Dermis blood vessel endothelial cell (primary cell): ENCODE measurements at regions not wholly inside any gene's neighbourhood (a gene's known extent, or its start where the extent isn't known, plus 50 kb on each side); places are given as distances from the start of the nearest gene placed in this dataset.

Source experiments
- DNase-seq: peaks from one replicate; pipeline ENCODE4 v3.0.0; 2010

GRCh38 chr5:88613051-88613450, 269.9 kb downstream of the MEF2C start:
- no peak for DNase-seq

- no peak for DNase-seq
These were observed 272.4 kb downstream of the MEF2C start for GRCh38 chr5:88610586-88610985.

- no peak for DNase-seq
These were observed 275.5 kb downstream of the MEF2C start for GRCh38 chr5:88607492-88607891.

- no peak for DNase-seq
These were observed 276.4 kb downstream of the MEF2C start for GRCh38 chr5:88606626-88607025.

GRCh38 chr5:88606173-88606572, 276.8 kb downstream of the MEF2C start:
- DNase-seq, result no peak

GRCh38 chr5:88602584-88602983, 280.4 kb downstream of the MEF2C start:
- DNase-seq, result peak; percentile 8

GRCh38 chr5:88594441-88594840, 288.5 kb downstream of the MEF2C start:
- DNase-seq, result no peak

- DNase-seq, result no peak
These were observed 294.4 kb downstream of the MEF2C start for GRCh38 chr5:88588609-88589008.

- no peak for DNase-seq
These were observed 299.5 kb downstream of the MEF2C start for GRCh38 chr5:88583471-88583870.

GRCh38 chr5:88558366-88558765, 289.7 kb upstream of the TMEM161B start:
- DNase-seq, result peak; percentile 39

- no peak for DNase-seq
These were observed 289.2 kb upstream of the TMEM161B start for GRCh38 chr5:88557881-88558280.

- DNase-seq, result no peak
These were observed 288.5 kb upstream of the TMEM161B start for GRCh38 chr5:88557131-88557530.

- DNase-seq, result no peak
These were observed 287.8 kb upstream of the TMEM161B start for GRCh38 chr5:88556406-88556805.

- DNase-seq, result no peak
These were observed 287.0 kb upstream of the TMEM161B start for GRCh38 chr5:88555674-88556073.

GRCh38 chr5:88553986-88554385, 285.3 kb upstream of the TMEM161B start:
- no peak for DNase-seq

GRCh38 chr5:88553136-88553875, 284.7 kb upstream of the TMEM161B start:
- no peak for DNase-seq

GRCh38 chr5:88552426-88552825, 283.8 kb upstream of the TMEM161B start:
- DNase-seq, result no peak

GRCh38 chr5:88551724-88552345, 283.2 kb upstream of the TMEM161B start:
- no peak for DNase-seq

GRCh38 chr5:88550736-88551135, 282.1 kb upstream of the TMEM161B start:
- DNase-seq, result no peak

GRCh38 chr5:88548136-88548805, 279.6 kb upstream of the TMEM161B start:
- DNase-seq, result no peak

- no peak for DNase-seq
These were observed 276.7 kb upstream of the TMEM161B start for GRCh38 chr5:88545338-88545737.

- no peak for DNase-seq
These were observed 276.0 kb upstream of the TMEM161B start for GRCh38 chr5:88544671-88545070.

- no peak for DNase-seq
These were observed 275.5 kb upstream of the TMEM161B start for GRCh38 chr5:88544136-88544645.

- no peak for DNase-seq
These were observed 274.1 kb upstream of the TMEM161B start for GRCh38 chr5:88542786-88543185.
